ENCODE measurements at regions not wholly inside any gene's neighbourhood (a gene's known extent, or its start where the extent isn't known, plus 50 kb on each side); places are given as distances from the start of the nearest gene placed in this dataset.

DNA sequence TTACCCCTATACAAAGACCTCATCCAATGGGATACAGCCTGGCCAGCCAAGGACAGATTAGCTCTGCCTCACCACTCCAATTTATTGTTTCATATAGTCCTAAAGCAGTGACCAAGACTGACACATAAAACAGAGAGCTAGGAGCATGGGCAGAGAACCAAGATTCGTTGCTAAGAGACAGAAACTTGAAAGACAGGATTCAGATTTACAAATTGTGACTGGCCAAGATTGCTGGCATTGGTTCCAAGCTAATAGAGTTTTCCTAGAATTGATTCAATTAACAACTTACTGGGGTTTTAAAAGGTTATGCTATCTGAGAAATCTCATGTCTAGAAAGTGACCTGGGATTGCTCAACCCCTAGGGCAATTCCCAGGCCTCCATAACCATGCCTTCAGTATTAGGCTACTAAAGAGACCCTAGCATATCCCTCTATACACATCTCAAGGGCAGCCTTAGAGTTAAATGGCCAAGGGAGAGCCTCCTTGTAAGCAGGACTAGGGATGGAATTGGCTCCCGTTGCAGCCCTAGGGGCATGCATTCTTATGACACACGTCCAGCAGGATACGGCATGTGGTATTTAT lies 75.6 kb downstream of the ICOS start:
- H3K4me3 Mint-ChIP-seq: peak overlapping the region in 1 of 2 donors; percentile 55
- DNase-seq (no peak), ATAC-seq (replicated peaks in 1 of 2) (no peak)
- peaks cover 96% of the 10 kb centered on the region for H3K4me1 Mint-ChIP-seq (ENCODE audit: low read depth)
- H3K9me3 Mint-ChIP-seq: peaks cover 10 to 11% of the 10 kb centered on the region in 2 donors
- H3K27me3 Mint-ChIP-seq (ENCODE audit: low read depth): no peaks in the 10 kb centered on the region
- peaks cover 13 to 16% of the 10 kb centered on the region in 2 donors for H3K36me3 Mint-ChIP-seq (ENCODE audit: insufficient read depth in 2 of 2)
- H3K27ac Mint-ChIP-seq: peak overlapping the region; percentile 38

DNA sequence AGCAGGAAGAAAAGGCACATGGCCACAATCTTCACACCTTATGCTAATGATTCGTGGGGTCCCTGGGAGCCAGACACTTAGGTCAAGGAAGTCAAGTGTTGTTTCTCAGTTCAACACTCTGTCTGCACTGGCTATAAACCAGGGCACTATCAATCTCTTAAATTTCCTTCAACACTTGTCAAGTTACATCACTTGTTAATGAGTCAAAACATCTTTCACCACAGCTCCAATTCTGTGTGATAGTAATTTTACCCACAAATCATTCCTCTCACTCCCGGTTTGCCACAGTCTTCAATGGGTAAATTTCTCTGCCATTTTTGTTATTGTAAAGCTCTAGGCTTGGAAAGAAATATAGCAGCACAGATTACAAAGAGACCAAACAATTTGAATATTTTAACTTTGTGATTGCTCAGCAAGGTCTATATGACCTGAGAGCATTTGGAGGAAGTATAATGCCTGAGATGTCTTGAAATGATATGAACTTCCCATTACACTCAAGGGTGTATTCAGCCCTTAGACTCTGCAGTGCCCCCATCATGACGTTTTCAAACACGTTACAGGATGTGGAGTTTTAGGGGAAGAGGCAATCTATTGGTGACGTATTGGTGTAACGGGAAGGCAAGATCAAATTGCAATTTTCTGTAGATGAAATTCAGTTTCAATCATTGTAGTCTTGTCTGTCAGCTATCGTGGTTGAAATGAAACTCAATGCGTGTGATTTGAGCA lies 78.7 kb downstream of the ICOS start:
- Mint-ChIP-seq H3K27me3 (ENCODE audit: low read depth) (no peaks in the 10 kb centered on the region), H3K4me1 (ENCODE audit: low read depth) (peaks cover 96% of the 10 kb centered on the region), H3K27ac (peak overlapping the region; percentile 97), H3K36me3 (ENCODE audit: insufficient read depth in 2 of 2) (peaks cover 19% of the 10 kb centered on the region in 2 donors), H3K4me3 (peak overlapping the region; percentile 20 to 68), H3K9me3 (peaks cover 6 to 14% of the 10 kb centered on the region in 2 donors)
- DNase-seq (peak; percentile 45 to 57), ATAC-seq (replicated peaks in 1 of 2) (peak; percentile 56 to 64)

GRCh38 chr2:204018717-204019116 lies 82.2 kb downstream of the ICOS start:
- peaks cover 16 to 19% of the 10 kb centered on the region in 2 donors for H3K36me3 Mint-ChIP-seq (ENCODE audit: insufficient read depth in 2 of 2)
- peak overlapping the region in 1 of 2 donors; percentile 86 for H3K4me3 Mint-ChIP-seq
- H3K4me1 Mint-ChIP-seq (ENCODE audit: low read depth): peaks cover 97% of the 10 kb centered on the region
- no peak for ATAC-seq (replicated peaks in 1 of 2)
- no peaks in the 10 kb centered on the region for H3K27me3 Mint-ChIP-seq (ENCODE audit: low read depth)
- peak overlapping the region; percentile 99 for H3K27ac Mint-ChIP-seq
- H3K9me3 Mint-ChIP-seq: peaks cover 6 to 14% of the 10 kb centered on the region in 2 donors
- no peak for DNase-seq

GRCh38 chr2:204019572-204020501 lies 83.3 kb downstream of the ICOS start:
- Mint-ChIP-seq H3K4me3 (peak overlapping the region; percentile 61 to 86), H3K27ac (peak overlapping the region; percentile 99), H3K36me3 (ENCODE audit: insufficient read depth in 2 of 2) (peaks cover 16 to 19% of the 10 kb centered on the region in 2 donors), H3K27me3 (ENCODE audit: low read depth) (no peaks in the 10 kb centered on the region), H3K9me3 (peaks cover 6 to 10% of the 10 kb centered on the region in 2 donors), H3K4me1 (ENCODE audit: low read depth) (peaks cover 97% of the 10 kb centered on the region)
- ATAC-seq (replicated peaks in 1 of 2) (peak; percentile 79 to 82), DNase-seq (peak; percentile 75 to 87)

GRCh38 chr2:204021290-204022081 lies 84.9 kb downstream of the ICOS start:
- no peak for ATAC-seq (replicated peaks in 1 of 2)
- H3K9me3 Mint-ChIP-seq: peaks cover 8 to 12% of the 10 kb centered on the region in 2 donors
- H3K4me1 Mint-ChIP-seq (ENCODE audit: low read depth): peaks cover 97% of the 10 kb centered on the region
- H3K27ac Mint-ChIP-seq: no peak overlapping the region
- no peak for DNase-seq
- peaks cover 12 to 19% of the 10 kb centered on the region in 2 donors for H3K36me3 Mint-ChIP-seq (ENCODE audit: insufficient read depth in 2 of 2)
- peak overlapping the region in 1 of 2 donors; percentile 52 for H3K4me3 Mint-ChIP-seq
- no peaks in the 10 kb centered on the region for H3K27me3 Mint-ChIP-seq (ENCODE audit: low read depth)

DNA sequence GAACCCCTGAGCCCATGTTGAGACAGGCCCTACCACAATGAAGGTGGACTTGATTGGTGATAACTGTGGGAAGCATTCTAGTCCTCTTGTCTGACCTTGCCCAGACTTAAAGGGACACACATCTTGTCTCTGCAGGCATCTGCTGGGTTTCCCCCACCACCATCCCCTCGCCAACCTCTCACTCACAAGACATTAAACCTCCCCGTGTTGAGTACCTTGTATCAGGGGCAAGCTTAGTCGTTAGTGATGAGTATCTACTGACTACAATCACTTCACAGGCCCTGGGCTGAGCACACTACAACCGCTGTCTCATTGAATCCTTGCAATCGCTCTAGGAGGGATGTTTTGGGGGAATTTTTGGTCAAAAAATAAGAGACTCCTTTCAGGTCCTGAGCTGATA lies 86.0 kb downstream of the ICOS start:
- ATAC-seq (replicated peaks in 1 of 2): peak; percentile 45 to 55
- peaks cover 97% of the 10 kb centered on the region for H3K4me1 Mint-ChIP-seq (ENCODE audit: low read depth)
- DNase-seq: peak; percentile 51 to 55
- H3K27me3 Mint-ChIP-seq (ENCODE audit: low read depth): no peaks in the 10 kb centered on the region
- H3K27ac Mint-ChIP-seq: peak overlapping the region; percentile 80
- peaks cover 12 to 18% of the 10 kb centered on the region in 2 donors for H3K36me3 Mint-ChIP-seq (ENCODE audit: insufficient read depth in 2 of 2)
- peak overlapping the region; percentile 50 to 71 for H3K4me3 Mint-ChIP-seq
- peaks cover 7 to 12% of the 10 kb centered on the region in 2 donors for H3K9me3 Mint-ChIP-seq

DNA sequence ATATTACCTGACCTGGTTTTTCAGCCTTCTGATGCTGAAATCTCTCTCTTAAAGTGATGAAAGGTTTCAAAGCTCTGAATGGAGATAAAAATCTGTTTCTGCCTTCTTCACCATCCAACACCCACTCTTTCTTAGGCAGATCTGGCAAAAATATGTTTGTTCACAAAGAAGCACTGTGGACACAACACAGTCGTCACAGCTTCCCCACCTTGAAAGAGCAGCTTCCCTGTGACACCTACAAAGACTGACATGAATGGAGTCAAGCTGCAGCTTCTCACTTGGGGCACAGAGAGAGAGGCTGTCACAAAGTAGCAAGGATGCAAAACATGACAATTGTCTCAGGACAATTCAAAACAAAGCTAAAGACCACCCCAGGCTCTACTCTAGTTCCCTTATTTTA lies 86.5 kb downstream of the ICOS start:
- ATAC-seq (replicated peaks in 1 of 2) (no peak), DNase-seq (peak in 1 of 2 donors; percentile 19)
- H3K36me3 Mint-ChIP-seq (ENCODE audit: insufficient read depth in 2 of 2): peaks cover 6 to 12% of the 10 kb centered on the region in 2 donors
- H3K4me3 Mint-ChIP-seq: peak overlapping the region; percentile 50 to 71
- peak overlapping the region; percentile 80 for H3K27ac Mint-ChIP-seq
- H3K9me3 Mint-ChIP-seq: peaks cover 4 to 7% of the 10 kb centered on the region in 2 donors
- H3K4me1 Mint-ChIP-seq (ENCODE audit: low read depth): peaks cover 93% of the 10 kb centered on the region
- no peaks in the 10 kb centered on the region for H3K27me3 Mint-ChIP-seq (ENCODE audit: low read depth)

GRCh38 chr2:204024503-204024902 lies 87.9 kb downstream of the ICOS start:
- peak in 1 of 2 donors; percentile 28 for DNase-seq
- H3K27me3 Mint-ChIP-seq (ENCODE audit: low read depth): no peaks in the 10 kb centered on the region

DNA sequence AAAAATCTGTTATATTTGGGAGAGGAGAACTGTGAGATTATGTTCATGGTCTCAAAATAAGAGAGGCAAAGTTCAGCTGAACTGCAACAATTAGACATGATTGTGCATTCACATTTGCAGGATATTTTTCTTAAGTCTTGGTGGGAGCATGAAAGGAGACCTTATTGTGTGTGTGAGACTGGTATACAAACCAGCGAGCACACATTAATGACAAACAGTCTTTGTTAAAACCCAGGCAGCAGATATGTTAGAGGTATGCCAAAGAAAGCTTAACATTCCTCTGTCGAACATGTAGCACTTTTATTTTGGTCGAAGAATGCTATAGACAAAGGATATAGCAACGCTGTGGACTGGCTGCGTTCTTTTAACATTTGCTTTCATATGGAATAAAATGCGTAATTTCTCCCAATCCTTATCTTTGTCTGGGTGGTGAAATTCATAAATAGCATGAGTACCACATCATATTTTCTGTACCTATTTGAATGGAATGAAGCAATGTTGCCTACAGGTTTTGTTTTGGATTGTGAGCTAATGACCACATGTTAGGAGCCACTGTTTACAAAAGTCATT lies 88.4 kb downstream of the ICOS start:
- peaks cover 2 to 9% of the 10 kb centered on the region in 2 donors for H3K9me3 Mint-ChIP-seq
- peaks cover 0 to 8% of the 10 kb centered on the region in 2 donors for H3K36me3 Mint-ChIP-seq (ENCODE audit: insufficient read depth in 2 of 2)
- H3K27ac Mint-ChIP-seq: peak overlapping the region; percentile 1
- H3K4me1 Mint-ChIP-seq (ENCODE audit: low read depth): peaks cover 74% of the 10 kb centered on the region
- H3K4me3 Mint-ChIP-seq: no peak overlapping the region
- H3K27me3 Mint-ChIP-seq (ENCODE audit: low read depth): no peaks in the 10 kb centered on the region
- ATAC-seq (replicated peaks in 1 of 2) (no peak), DNase-seq (no peak)

More at GRCh38 chr2:204024503-204024902, 87.9 kb downstream of the ICOS start:
- H3K4me3 Mint-ChIP-seq: peak overlapping the region in 1 of 2 donors; percentile 27
- ATAC-seq (replicated peaks in 1 of 2): no peak
- H3K36me3 Mint-ChIP-seq (ENCODE audit: insufficient read depth in 2 of 2): peaks cover 1 to 10% of the 10 kb centered on the region in 2 donors
- peak overlapping the region; percentile 1 for H3K27ac Mint-ChIP-seq
- H3K9me3 Mint-ChIP-seq: peaks cover 4 to 8% of the 10 kb centered on the region in 2 donors
- H3K4me1 Mint-ChIP-seq (ENCODE audit: low read depth): peaks cover 79% of the 10 kb centered on the region

DNA sequence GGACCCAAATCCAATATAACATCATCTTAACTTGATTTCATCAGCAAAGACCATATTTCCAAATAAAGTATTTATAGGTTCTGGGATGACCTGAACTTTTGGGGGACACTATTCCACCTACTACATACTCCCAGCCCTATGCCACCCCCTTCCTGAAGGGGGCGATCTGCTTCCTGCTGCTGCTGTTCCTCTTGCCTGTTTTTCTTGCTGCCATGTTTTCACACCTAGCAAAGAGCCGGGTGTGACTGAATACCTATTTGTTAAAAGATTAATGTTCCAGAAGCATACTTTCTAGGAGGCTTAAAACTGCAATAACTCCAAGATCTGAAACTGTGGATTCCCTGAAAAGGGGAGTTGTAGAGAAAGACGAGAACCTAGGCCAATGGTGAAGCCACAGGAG lies 89.7 kb downstream of the ICOS start:
- Mint-ChIP-seq H3K4me1 (ENCODE audit: low read depth) (peaks cover 64% of the 10 kb centered on the region), H3K36me3 (ENCODE audit: insufficient read depth in 2 of 2) (peaks cover 0 to 8% of the 10 kb centered on the region in 2 donors), H3K27me3 (ENCODE audit: low read depth) (no peaks in the 10 kb centered on the region), H3K9me3 (peaks cover 2 to 9% of the 10 kb centered on the region in 2 donors), H3K27ac (peak overlapping the region; percentile 47), H3K4me3 (peak overlapping the region; percentile 11 to 66)
- ATAC-seq (replicated peaks in 1 of 2) (no peak), DNase-seq (no peak)

DNA sequence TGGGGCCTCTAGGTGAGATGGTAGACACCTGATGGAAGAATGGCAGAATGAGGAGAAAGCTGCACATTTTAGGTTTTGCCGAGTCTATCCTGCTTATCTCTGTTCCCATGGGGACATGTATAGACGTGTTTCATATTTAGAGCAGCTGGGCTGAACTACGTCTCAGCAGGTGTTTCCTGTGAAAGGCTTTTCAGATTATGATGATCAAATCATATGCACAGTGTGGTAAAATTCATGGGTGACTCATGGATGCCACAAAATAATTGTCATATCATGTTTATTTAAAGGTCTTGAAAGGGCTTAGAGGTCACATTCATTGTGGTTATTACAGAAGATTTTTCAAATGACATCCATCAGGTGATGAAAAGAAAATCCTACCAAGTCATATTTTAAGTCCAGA lies 90.5 kb downstream of the ICOS start:
- no peaks in the 10 kb centered on the region for H3K27me3 Mint-ChIP-seq (ENCODE audit: low read depth)
- H3K36me3 Mint-ChIP-seq (ENCODE audit: insufficient read depth in 2 of 2): peaks cover 0 to 8% of the 10 kb centered on the region in 2 donors
- DNase-seq (peak in 1 of 2 donors; percentile 47), ATAC-seq (replicated peaks in 1 of 2) (peak; percentile 89)
- H3K9me3 Mint-ChIP-seq: peaks cover 2 to 9% of the 10 kb centered on the region in 2 donors
- H3K4me1 Mint-ChIP-seq (ENCODE audit: low read depth): peaks cover 56% of the 10 kb centered on the region
- H3K4me3 Mint-ChIP-seq: peak overlapping the region; percentile 11 to 66
- peak overlapping the region; percentile 47 for H3K27ac Mint-ChIP-seq

GRCh38 chr2:204030322-204030721 lies 93.8 kb downstream of the ICOS start:
- Mint-ChIP-seq H3K9me3 (peaks cover 2 to 9% of the 10 kb centered on the region in 2 donors), H3K4me1 (ENCODE audit: low read depth) (peaks cover 24% of the 10 kb centered on the region), H3K4me3 (no peak overlapping the region), H3K27me3 (ENCODE audit: low read depth) (no peaks in the 10 kb centered on the region), H3K36me3 (ENCODE audit: insufficient read depth in 2 of 2) (peaks cover 0 to 8% of the 10 kb centered on the region in 2 donors), H3K27ac (no peak overlapping the region)
- ATAC-seq (replicated peaks in 1 of 2) (no peak), DNase-seq (no peak)
